ENCODE measurements at regions not wholly inside any gene's neighbourhood (a gene's known extent, or its start where the extent isn't known, plus 50 kb on each side); places are given as distances from the start of the nearest gene placed in this dataset.

- no peaks in the 10 kb centered on the region for H3K9me3 ChIP-seq
- ATAC-seq (no peak), DNase-seq (peak; percentile 32 to 45 (median 33))
- TF ChIP-seq CTCF (IDR thresholded peaks at IDR 0.05), result no peak
- no peaks in the 10 kb centered on the region for H3K4me1 ChIP-seq (ENCODE audit: low read depth)
- H3K4me3 ChIP-seq, result no peak overlapping the region
- H3K36me3 ChIP-seq (ENCODE audit: low read depth), result no peaks in the 10 kb centered on the region
- intact Hi-C loops (cut with DNase I, micrococcal nuclease), result no loop called here
Observed at GRCh38 chr13:90800082-90800746, 547.3 kb upstream of the MIR17HG start.

GRCh38 chr13:90801621-90802020 is 545.9 kb upstream of the MIR17HG start:
- Histone ChIP-seq H3K4me3 (no peak overlapping the region), H3K36me3 (ENCODE audit: low read depth) (no peaks in the 10 kb centered on the region), H3K4me1 (ENCODE audit: low read depth) (no peaks in the 10 kb centered on the region), H3K9me3 (no peaks in the 10 kb centered on the region)
- no peak for TF ChIP-seq CTCF (IDR thresholded peaks at IDR 0.05)
- ATAC-seq (no peak), DNase-seq (no peak)
- intact Hi-C loops (cut with DNase I, micrococcal nuclease), result no loop called here

- H3K4me1 ChIP-seq (ENCODE audit: low read depth), result no peaks in the 10 kb centered on the region
- no peak for DNase-seq
- no peak for ATAC-seq
- TF ChIP-seq CTCF (IDR thresholded peaks at IDR 0.05), result no peak
- intact Hi-C loops (cut with DNase I, micrococcal nuclease), result no loop called here
- H3K36me3 ChIP-seq (ENCODE audit: low read depth), result no peaks in the 10 kb centered on the region
- H3K9me3 ChIP-seq, result no peaks in the 10 kb centered on the region
- H3K4me3 ChIP-seq, result no peak overlapping the region
Observed at GRCh38 chr13:90803210-90803609, 544.3 kb upstream of the MIR17HG start.

- Histone ChIP-seq H3K4me3 (no peak overlapping the region), H3K4me1 (ENCODE audit: low read depth) (no peaks in the 10 kb centered on the region), H3K9me3 (no peaks in the 10 kb centered on the region), H3K36me3 (ENCODE audit: low read depth) (no peaks in the 10 kb centered on the region)
- DNase-seq (no peak), ATAC-seq (no peak)
- intact Hi-C loops (cut with DNase I, micrococcal nuclease), result no loop called here
- no peak for TF ChIP-seq CTCF (IDR thresholded peaks at IDR 0.05)
Observed at GRCh38 chr13:90806016-90806615, 541.4 kb upstream of the MIR17HG start.

- no peaks in the 10 kb centered on the region for H3K36me3 ChIP-seq (ENCODE audit: low read depth)
- no peak overlapping the region for H3K4me3 ChIP-seq
- ATAC-seq (no peak), DNase-seq (no peak)
- no peak for TF ChIP-seq CTCF (IDR thresholded peaks at IDR 0.05)
- H3K9me3 ChIP-seq, result no peaks in the 10 kb centered on the region
- intact Hi-C loops (cut with DNase I, micrococcal nuclease), result no loop called here
- H3K4me1 ChIP-seq (ENCODE audit: low read depth), result no peaks in the 10 kb centered on the region
Observed at GRCh38 chr13:90806892-90807291, 540.6 kb upstream of the MIR17HG start.
